ENCODE measurements at regions not wholly inside any gene's neighbourhood (a gene's known extent, or its start where the extent isn't known, plus 50 kb on each side); places are given as distances from the start of the nearest gene placed in this dataset.

- no peaks in the 10 kb centered on the region for H3K4me1 ChIP-seq (ENCODE audit: control insufficient read depth in 1 of 2, insufficient read depth in 2 of 2, low read length in 2 of 2)
- BruUV-seq (replicated peaks) = no TSS peak
- DNase-seq (ENCODE audit: low read depth, low spot score) (no peak), ATAC-seq (no peak)
- intact Hi-C loops (cut with micrococcal nuclease) = no loop called here
- no peak overlapping the region for H3K4me3 ChIP-seq (replicated peaks in 1 of 2; ENCODE audit: low read depth in 1 of 2, low read length in 2 of 2)
- no peak overlapping the region for H2AFZ ChIP-seq (ENCODE audit: low read depth, low read length, poor library complexity, severe bottlenecking)
- no peaks in the 10 kb centered on the region for H3K9me2 ChIP-seq (ENCODE audit: insufficient read depth)
- CTCF ChIA-PET = no interaction called here
- no peaks in the 10 kb centered on the region for H3K27me3 ChIP-seq (ENCODE audit: insufficient read depth, low read length)
- no peaks in the 10 kb centered on the region for H3K79me2 ChIP-seq (ENCODE audit: insufficient read depth, low read length)
- no peak overlapping the region for H3K27ac ChIP-seq (ENCODE audit: low read depth, low read length)
- no peak for TF ChIP-seq CEBPB (IDR thresholded peaks at IDR 0.05; ENCODE audit: low read depth)
- no peak for TF ChIP-seq SIN3A (IDR thresholded peaks at IDR 0.05; ENCODE audit: low read depth)
- TF ChIP-seq POLR2AphosphoS5 (IDR thresholded peaks at IDR 0.05; ENCODE audit: low read depth, low read length) = no peak
- no peak for TF ChIP-seq SRF (IDR thresholded peaks at IDR 0.05; ENCODE audit: low read depth)
- TF ChIP-seq MAX (IDR thresholded peaks at IDR 0.05) = no peak
- TF ChIP-seq ATF3 (IDR thresholded peaks at IDR 0.05) = no peak
- TF ChIP-seq ELF1 (IDR thresholded peaks at IDR 0.05; ENCODE audit: borderline replicate concordance, low read depth) = no peak
- TF ChIP-seq JUND (IDR thresholded peaks at IDR 0.05) = no peak
- no peak for TF ChIP-seq FOSL1 (IDR thresholded peaks at IDR 0.05; ENCODE audit: low read depth)
- no peak for TF ChIP-seq TCF7L2 (IDR thresholded peaks at IDR 0.05; ENCODE audit: borderline replicate concordance, extremely low read depth, insufficient read depth, insufficient read length)
- no peak for TF ChIP-seq EGR1 (IDR thresholded peaks at IDR 0.05; ENCODE audit: low read depth)
- no peak for TF ChIP-seq RAD21 (IDR thresholded peaks at IDR 0.05; ENCODE audit: low read depth)
- no peak for TF ChIP-seq REST (IDR thresholded peaks at IDR 0.05; ENCODE audit: low read depth)
- no peak for TF ChIP-seq ZFX (IDR thresholded peaks at IDR 0.05)
- TF ChIP-seq ZNF274 (IDR thresholded peaks at IDR 0.05; ENCODE audit: low read depth, low read length) = no peak
- no peak overlapping the region for H3K9ac ChIP-seq (ENCODE audit: low read length)
- RAD21 ChIA-PET (ENCODE audit: low non-redundant PET in 1 of 2, low total read pairs in 2 of 2, uncharacterized antibody in 2 of 2, unreplicated experiment in 2 of 2) = no interaction called here
- no peaks in the 10 kb centered on the region for H3K36me3 ChIP-seq (ENCODE audit: control insufficient read depth in 1 of 2, insufficient read depth in 2 of 2, low read length in 2 of 2)
- no peak overlapping the region for H3K4me2 ChIP-seq (ENCODE audit: low read length)
- POLR2A ChIA-PET = no interaction called here
- H3K9me3 ChIP-seq (ENCODE audit: control insufficient read depth in 1 of 2, insufficient read depth in 1 of 2, low read depth in 1 of 2, low read length in 2 of 2) = no peaks in the 10 kb centered on the region
- no peaks in the 10 kb centered on the region for H4K20me1 ChIP-seq (ENCODE audit: insufficient read depth)
Observed at GRCh38 chr3:153246806-153247205, 84.8 kb downstream of the RAP2B start.

Data from HCT116 (cell line).